HuH-7.5 (cell line): ENCODE measurements at regions not wholly inside any gene's neighbourhood (a gene's known extent, or its start where the extent isn't known, plus 50 kb on each side); places are given as distances from the start of the nearest gene placed in this dataset.
"Not testable (repeated sequence)": the region's sequence is repeated elsewhere in the genome, so short reads cannot be mapped to it uniquely, and the experiment has no call there.

Source experiments
- DNase-seq: peaks from one replicate; pipeline ENCODE4 v3.0.0; 2011; ENCODE audit warnings: low spot score

DNA sequence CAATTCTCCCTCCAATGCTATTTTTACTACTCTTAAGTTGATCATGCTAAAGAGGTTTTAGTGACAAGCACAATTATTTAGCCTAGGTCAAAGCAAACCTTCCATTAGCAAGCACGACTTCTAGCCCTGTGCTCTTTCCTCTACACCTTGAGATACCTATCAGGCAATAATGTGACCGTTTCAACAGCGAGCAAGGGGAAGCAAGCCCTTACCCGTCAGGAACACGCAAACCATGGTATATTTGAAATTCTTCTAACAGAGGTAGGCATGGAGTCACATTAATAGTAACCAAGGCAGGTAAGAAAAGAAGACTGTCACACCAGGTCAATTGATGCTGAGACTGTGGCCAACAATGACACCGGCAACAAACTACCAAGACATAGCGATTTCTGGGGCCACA, 68.9 kb upstream of the VGLL4 start:
- no peak for DNase-seq

DNA sequence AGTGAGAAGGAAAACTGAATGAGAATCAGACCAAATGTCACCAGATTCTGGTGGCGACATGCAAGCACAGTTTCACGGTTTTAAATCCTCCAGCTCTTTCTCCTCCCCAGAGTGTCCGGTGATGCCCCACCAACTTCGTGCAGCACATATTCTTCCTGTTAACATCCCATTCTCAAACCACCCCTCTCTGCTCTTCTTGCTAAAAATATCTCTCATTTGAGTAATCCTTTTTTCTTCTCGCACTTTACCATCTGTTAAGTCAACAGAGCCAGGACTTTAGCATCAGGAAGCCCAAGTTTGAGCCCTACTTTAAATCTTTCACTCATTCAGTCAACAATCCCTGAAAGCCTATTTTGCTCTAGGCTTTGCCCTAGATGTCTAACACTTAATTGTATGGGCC, 68.2 kb upstream of the VGLL4 start:
- no peak for DNase-seq

DNA sequence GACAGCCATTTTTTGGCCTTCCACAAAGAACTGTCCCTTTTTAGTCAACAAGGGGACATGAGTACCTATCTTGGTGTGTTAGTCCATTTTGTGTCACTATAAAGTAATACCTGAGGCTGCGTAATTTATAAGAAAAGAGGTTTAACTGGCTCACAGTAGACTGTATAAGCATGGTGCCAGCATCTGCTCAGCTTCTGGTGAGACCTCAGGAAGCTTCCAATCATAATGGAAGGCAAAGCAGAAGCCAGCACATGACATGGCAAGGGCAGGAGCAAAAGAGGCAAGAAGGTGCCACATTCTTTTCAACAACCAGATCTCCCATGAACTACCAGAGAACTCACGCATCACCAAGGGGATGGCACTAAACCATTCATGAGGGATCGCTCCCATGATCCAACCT, 66.1 kb upstream of the VGLL4 start:
- no peak for DNase-seq

DNA sequence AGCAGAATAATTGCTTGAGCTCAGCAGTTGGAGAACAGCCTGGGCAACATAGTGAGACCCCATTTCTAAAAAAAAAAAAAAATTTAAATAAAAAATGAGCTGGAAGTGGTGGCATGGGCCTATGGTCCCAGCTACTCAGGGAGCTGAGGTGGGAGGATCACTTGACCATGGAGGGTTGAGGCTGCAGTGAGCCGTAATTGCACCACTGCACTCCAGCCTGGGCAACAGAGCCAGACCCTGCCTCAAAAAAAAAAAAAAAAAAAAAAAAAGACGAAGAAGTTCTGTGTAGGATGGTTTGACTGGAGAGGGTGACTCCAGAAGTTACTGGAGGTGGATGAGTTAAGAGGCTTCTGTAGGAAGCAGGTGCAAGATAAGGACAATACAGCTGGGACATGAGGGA, 63.4 kb upstream of the VGLL4 start:
- not testable (repeated sequence) for DNase-seq

DNA sequence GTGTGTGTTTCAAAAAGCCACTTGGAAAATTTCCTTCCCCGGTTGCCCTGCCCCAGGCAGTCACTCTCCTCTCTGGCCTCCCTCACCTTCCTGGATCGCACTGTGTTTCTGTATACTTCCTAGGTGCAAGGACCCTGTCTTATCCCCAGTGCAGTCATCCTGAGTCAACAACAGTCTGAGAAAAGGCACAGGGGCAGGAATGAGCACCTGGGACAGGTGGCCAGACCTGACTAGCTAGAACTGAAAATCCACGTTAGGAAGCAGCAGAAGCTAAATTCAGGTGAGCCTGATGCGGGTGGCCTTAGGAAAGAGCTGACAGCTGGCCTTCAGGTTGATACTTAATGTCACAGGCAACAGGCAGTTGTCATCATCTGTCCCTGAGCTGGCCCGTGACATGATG, 62.9 kb upstream of the VGLL4 start:
- no peak for DNase-seq

DNA sequence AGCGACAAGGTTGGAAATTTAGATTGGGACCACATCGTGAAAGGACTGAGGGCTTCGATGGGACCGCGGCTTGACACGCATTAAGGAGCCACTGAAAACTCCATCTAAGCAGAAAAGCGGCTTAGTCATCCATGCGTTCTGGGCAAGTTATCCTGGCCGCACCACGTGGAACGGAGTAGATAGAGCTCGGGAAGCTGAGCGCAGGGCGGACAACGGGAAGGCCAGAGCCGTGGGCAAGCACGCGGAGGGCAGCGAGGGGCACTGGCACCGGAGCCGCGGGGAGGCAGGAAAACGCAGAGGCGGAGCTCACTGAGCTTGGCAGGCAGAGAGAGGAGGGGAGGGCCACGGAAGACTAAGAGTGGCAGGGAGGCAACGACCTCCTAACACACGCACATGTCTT, 61.3 kb upstream of the VGLL4 start:
- DNase-seq = no peak

DNA sequence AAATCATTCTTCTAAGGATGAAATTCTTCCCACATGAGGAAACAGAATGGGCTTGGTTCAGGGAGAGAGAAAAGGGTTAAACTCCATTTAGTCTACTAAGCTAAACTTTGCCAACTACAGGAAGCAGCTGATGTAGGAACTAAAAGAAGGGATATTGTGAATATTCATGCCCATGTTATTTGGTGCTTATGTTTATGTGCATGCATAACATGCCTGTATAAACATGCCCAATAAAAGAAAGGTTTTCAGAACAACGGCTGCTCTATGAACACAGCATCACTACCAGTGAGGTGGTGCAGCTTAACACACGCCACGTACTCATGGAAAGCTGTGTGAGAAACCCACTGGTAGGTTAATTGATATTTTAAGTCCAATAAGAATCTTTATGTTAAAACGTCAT, 59.4 kb upstream of the VGLL4 start:
- DNase-seq = no peak

DNA sequence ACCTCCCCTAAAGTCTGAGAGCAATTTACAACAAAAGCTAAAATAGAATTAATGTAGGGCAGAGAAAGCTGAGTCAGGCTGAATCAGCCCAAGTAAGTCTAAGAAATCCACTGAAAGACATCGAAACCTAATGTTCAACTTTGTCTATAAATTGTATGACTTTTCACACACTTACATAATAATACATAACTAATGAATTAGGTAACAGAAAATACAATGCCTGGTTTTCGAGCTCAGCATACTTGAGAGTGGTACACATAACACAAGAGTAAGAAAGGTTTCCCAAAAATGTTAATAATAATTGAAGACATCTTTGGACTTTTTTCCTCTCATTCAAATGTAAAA, 55.3 kb upstream of the VGLL4 start:
- no peak for DNase-seq

DNA sequence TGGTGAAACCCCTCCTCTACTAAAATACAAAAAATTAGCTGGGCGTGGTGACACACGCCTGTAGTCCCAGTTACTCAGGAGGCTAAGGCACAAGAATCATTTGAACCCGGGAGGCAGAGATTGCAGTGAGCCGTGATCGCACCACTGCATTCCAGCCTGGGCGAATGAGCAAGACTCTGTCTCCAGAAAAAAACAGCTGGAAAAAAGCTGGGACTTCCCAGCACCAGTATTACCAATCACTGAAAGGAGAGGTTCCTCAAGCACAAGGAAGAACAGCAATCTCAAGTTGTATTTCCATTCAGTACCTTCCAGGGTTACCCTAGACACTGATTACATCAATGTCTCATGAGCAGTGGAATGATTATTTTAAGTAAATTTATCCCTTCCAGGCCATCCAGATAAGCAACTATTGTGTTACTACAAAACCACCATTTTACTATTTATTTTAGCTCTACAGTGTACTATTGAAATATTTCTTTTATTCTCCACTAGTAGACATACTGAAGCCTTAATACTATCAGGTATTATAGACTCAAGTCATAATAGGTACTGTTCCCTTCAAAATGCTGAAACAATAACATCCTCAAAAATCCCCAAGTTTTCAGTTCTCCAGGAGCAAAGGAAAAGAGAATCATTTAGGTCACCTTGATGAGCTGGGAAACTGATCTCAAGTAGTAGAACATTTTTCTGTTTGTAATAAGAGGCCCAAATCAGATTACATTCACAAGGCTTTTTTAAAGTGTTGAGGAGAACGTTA, 54.8 kb upstream of the VGLL4 start:
- DNase-seq = no peak

DNA sequence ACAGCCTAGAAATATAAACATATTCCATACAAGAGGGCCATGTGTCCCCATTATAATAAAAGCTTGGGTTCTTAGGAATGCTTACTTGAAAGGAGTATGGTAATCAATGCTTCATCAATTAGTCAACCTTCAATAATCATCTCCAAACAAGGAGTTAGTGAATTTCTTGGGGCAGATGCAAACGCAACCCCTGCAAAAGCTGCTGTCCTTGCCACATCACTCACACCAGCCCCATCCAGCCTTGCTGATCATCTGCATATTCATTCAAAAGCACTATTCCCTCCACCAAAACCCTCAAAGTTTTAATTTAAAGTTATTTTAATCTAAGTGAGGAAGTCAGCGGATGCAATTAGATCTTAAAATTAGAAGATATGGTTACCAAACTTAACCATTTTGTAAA, 54.0 kb upstream of the VGLL4 start:
- DNase-seq = no peak

DNA sequence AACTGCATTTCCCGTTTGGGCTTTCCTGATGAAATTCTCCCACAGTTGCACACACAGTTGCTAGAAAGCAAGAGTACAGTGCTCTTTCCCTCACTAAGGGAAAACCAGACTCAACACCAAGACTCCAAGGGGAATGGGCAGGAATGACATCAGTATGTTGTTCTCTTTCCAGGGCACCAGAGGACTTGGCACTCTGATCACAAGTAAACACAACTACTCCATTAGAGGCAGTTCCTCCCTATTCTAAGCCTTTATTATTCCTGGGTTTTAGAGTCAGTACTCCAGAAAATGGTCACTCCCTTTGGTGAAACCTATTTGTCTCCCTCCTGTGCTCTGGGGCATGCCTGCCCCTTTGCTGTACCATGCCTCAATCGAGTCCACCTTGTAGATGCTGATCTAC, 52.3 kb upstream of the VGLL4 start:
- no peak for DNase-seq
